ENCODE measurements at regions not wholly inside any gene's neighbourhood (a gene's known extent, or its start where the extent isn't known, plus 50 kb on each side); places are given as distances from the start of the nearest gene placed in this dataset.

DNA sequence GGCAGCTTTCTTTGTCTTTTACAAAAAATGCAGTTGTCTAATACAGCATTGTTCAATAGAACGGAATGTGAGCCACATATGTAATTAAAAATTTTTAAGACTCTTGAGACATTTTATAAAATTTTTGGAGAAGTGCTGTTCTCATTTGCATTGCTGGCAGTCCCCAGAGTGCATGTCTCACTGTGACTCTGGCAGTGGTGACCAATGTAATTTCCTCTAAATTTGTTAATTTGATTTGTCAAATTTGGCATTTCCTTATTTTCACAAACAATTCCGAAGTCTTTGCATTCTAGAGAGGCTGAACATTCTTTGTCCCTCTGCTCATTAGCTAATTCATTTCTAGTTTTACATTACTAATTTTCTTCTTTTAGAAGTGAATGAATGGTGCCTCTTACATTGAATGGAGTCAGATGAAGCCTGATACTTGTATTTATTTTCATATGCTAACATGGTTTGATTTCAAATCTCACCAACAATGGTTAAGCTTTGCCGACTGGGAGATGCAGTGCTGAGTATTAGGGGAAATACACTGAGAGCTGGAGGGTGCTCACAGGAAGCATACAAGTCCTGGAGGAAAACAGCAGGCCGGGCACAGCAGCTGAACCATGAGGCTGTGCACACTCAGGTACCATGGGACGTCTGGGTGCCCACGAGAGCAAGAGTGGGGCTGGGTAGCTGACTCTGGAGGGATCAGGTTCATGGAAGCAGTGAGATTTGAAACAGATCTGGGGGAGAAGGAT, 68.5 kb upstream of the ARMC2 start:
- no peak for TF ChIP-seq SUZ12 (IDR thresholded peaks at IDR 0.05)
- no peak for TF ChIP-seq TARDBP (IDR thresholded peaks at IDR 0.05)

Data from HEK293T (cell line).